Activated CD4-positive, CD25-positive, alpha-beta regulatory T cell treated with anti-CD3 and anti-CD28 coated beads, Interleukin-2, amount 50 U/mL, for 72 hours (primary cell): ENCODE measurements at regions not wholly inside any gene's neighbourhood (a gene's known extent, or its start where the extent isn't known, plus 50 kb on each side); places are given as distances from the start of the nearest gene placed in this dataset.

Experiments
- DNase-seq: peaks from one replicate; pipeline ENCODE4 v3.0.0; 2021

- no peak for DNase-seq
Measured at GRCh38 chr15:92829875-92830274, 70.2 kb upstream of the CHD2 start.

GRCh38 chr15:92831336-92831654 lies 68.8 kb upstream of the CHD2 start:
- DNase-seq, result no peak

- peak; percentile 78 for DNase-seq
Measured at GRCh38 chr15:92831655-92832328, 68.3 kb upstream of the CHD2 start.

- no peak for DNase-seq
Measured at GRCh38 chr15:92833106-92833433, 67.1 kb upstream of the CHD2 start.

GRCh38 chr15:92833493-92834271 lies 66.4 kb upstream of the CHD2 start:
- no peak for DNase-seq

GRCh38 chr15:92839696-92840095 lies 60.4 kb upstream of the CHD2 start:
- no peak for DNase-seq

GRCh38 chr15:92840149-92840548 lies 60.0 kb upstream of the CHD2 start:
- DNase-seq, result no peak

GRCh38 chr15:92843326-92843725 lies 56.8 kb upstream of the CHD2 start:
- no peak for DNase-seq

GRCh38 chr15:92843814-92844213 lies 56.3 kb upstream of the CHD2 start:
- no peak for DNase-seq

- no peak for DNase-seq
Measured at GRCh38 chr15:92845126-92845508, 55.0 kb upstream of the CHD2 start.

GRCh38 chr15:92846741-92847140 lies 53.4 kb upstream of the CHD2 start:
- DNase-seq, result no peak

- DNase-seq, result no peak
Measured at GRCh38 chr15:92847841-92848240, 52.3 kb upstream of the CHD2 start.

- DNase-seq, result no peak
Measured at GRCh38 chr15:92848464-92848851, 51.7 kb upstream of the CHD2 start.

- DNase-seq, result no peak
Measured at GRCh38 chr15:92848852-92849598, 51.1 kb upstream of the CHD2 start.

GRCh38 chr15:92850218-92850617 lies 49.9 kb upstream of the CHD2 start:
- DNase-seq, result peak; percentile 41
